ENCODE measurements at regions not wholly inside any gene's neighbourhood (a gene's known extent, or its start where the extent isn't known, plus 50 kb on each side); places are given as distances from the start of the nearest gene placed in this dataset.

DNA sequence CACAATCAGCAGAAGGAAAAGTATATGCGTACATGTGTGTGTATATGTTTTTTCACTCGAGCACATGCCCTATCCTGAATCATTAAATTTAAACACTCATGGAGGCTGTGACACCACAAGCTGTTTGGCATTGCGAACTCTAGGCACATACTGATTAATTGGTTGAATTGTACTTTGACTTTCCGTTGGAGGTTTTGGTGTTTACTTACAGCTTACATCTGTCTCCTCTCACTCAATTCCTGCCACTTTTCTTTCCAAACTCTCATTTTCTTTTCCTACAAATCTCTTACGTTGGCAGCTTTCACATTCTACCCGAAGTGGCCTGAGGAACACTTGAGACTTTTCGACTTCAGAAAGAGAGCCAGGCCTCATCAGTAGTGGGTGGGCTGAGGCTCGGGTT, 434.1 kb upstream of the SEMA6D start:
- Histone ChIP-seq H3K9ac (ENCODE audit: low read length) (no peak overlapping the region), H3K79me2 (ENCODE audit: insufficient read depth, low read length) (no peaks in the 10 kb centered on the region), H3K36me3 (ENCODE audit: control insufficient read depth in 1 of 2, insufficient read depth in 2 of 2, low read length in 2 of 2) (no peaks in the 10 kb centered on the region), H4K20me1 (ENCODE audit: insufficient read depth) (no peaks in the 10 kb centered on the region), H3K9me2 (ENCODE audit: insufficient read depth) (no peaks in the 10 kb centered on the region), H3K27ac (ENCODE audit: low read depth, low read length) (no peak overlapping the region), H3K9me3 (ENCODE audit: control insufficient read depth in 1 of 2, insufficient read depth in 1 of 2, low read depth in 1 of 2, low read length in 2 of 2) (peaks cover 15 to 34% of the 10 kb centered on the region in 2 experiments; a peak in 2 of 4 replicates), H3K4me1 (ENCODE audit: control insufficient read depth in 1 of 2, insufficient read depth in 2 of 2, low read length in 2 of 2) (no peaks in the 10 kb centered on the region), H3K27me3 (ENCODE audit: insufficient read depth, low read length) (no peaks in the 10 kb centered on the region), H2AFZ (ENCODE audit: low read depth, low read length, poor library complexity, severe bottlenecking) (no peak overlapping the region), H3K4me2 (ENCODE audit: low read length) (no peak overlapping the region), H3K4me3 (replicated peaks in 1 of 2; ENCODE audit: low read depth in 1 of 2, low read length in 2 of 2) (no peak overlapping the region)
- ChIA-PET RAD21 (ENCODE audit: low non-redundant PET in 1 of 2, low total read pairs in 2 of 2, uncharacterized antibody in 2 of 2, unreplicated experiment in 2 of 2) (no interaction called here), CTCF (no interaction called here), POLR2A (no interaction called here)
- no peak for ATAC-seq
- TF ChIP-seq EZH2phosphoT487 (IDR thresholded peaks at IDR 0.05; ENCODE audit: borderline replicate concordance) (no peak), POLR2AphosphoS5 (IDR thresholded peaks at IDR 0.05; ENCODE audit: low read depth, low read length) (no peak), JUND (IDR thresholded peaks at IDR 0.05) (no peak), SP1 (IDR thresholded peaks at IDR 0.05; ENCODE audit: low read depth) (no peak), EGR1 (IDR thresholded peaks at IDR 0.05; ENCODE audit: low read depth) (no peak)
- intact Hi-C loops (cut with micrococcal nuclease): no loop called here
- no peak for DNase-seq (ENCODE audit: low read depth, low spot score)
- no TSS peak for BruUV-seq (replicated peaks)

DNA sequence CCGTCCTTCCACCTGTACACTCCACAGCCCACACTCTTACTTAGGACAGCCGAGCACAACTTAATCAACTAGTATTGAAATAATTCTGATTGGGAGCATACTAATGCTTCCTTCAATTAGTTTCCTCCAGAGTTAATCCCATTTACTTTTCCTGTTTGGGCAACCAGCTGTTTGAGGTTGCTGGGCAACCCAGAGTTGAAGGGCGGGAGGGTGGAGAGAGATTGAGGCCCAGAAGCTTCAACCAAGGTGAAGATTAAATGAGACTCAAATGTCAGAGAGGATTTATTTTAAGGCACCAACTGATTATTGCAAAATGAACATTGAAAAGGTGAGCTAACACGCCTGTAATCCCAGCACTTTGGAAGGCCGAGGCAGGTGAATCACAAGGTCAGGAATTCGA, 428.5 kb upstream of the SEMA6D start:
- no peak overlapping the region for H3K4me3 ChIP-seq (replicated peaks in 1 of 2; ENCODE audit: low read depth in 1 of 2, low read length in 2 of 2)
- intact Hi-C loops (cut with micrococcal nuclease): no loop called here
- no peaks in the 10 kb centered on the region for H3K4me1 ChIP-seq (ENCODE audit: control insufficient read depth in 1 of 2, insufficient read depth in 2 of 2, low read length in 2 of 2)
- H3K27ac ChIP-seq (ENCODE audit: low read depth, low read length): no peak overlapping the region
- BruUV-seq (replicated peaks): no TSS peak
- no peak for ATAC-seq
- H3K9me3 ChIP-seq (ENCODE audit: control insufficient read depth in 1 of 2, insufficient read depth in 1 of 2, low read depth in 1 of 2, low read length in 2 of 2): peaks cover 27 to 64% of the 10 kb centered on the region in 2 experiments; a peak in 2 of 4 replicates
- TF ChIP-seq YY1 (IDR thresholded peaks at IDR 0.05; ENCODE audit: extremely low read depth, insufficient replicate concordance, low read depth, low read length) (no peak), FOSL1 (IDR thresholded peaks at IDR 0.05; ENCODE audit: low read depth) (no peak), SIN3A (IDR thresholded peaks at IDR 0.05; ENCODE audit: low read depth) (no peak), ZFX (IDR thresholded peaks at IDR 0.05) (no peak), CBX3 (IDR thresholded peaks at IDR 0.05; ENCODE audit: low read depth) (no peak), JUND (IDR thresholded peaks at IDR 0.05) (no peak), EGR1 (IDR thresholded peaks at IDR 0.05; ENCODE audit: low read depth) (no peak), POLR2A (IDR thresholded peaks at IDR 0.05; ENCODE audit: borderline replicate concordance, extremely low read depth, insufficient read depth, insufficient read length) (no peak), ZNF274 (IDR thresholded peaks at IDR 0.05; ENCODE audit: low read depth, low read length) (no peak), TCF7L2 (IDR thresholded peaks at IDR 0.05; ENCODE audit: borderline replicate concordance, extremely low read depth, insufficient read depth, insufficient read length) (no peak)
- TF ChIP-seq, protein P1, sequence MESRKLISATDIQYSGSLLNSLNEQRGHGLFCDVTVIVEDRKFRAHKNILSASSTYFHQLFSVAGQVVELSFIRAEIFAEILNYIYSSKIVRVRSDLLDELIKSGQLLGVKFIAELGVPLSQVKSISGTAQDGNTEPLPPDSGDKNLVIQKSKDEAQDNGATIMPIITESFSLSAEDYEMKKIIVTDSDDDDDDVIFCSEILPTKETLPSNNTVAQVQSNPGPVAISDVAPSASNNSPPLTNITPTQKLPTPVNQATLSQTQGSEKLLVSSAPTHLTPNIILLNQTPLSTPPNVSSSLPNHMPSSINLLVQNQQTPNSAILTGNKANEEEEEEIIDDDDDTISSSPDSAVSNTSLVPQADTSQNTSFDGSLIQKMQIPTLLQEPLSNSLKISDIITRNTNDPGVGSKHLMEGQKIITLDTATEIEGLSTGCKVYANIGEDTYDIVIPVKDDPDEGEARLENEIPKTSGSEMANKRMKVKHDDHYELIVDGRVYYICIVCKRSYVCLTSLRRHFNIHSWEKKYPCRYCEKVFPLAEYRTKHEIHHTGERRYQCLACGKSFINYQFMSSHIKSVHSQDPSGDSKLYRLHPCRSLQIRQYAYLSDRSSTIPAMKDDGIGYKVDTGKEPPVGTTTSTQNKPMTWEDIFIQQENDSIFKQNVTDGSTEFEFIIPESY (IDR thresholded peaks at IDR 0.05; ENCODE audit: extremely low read depth, insufficient replicate concordance, low read length): no peak
- no peak overlapping the region for H2AFZ ChIP-seq (ENCODE audit: low read depth, low read length, poor library complexity, severe bottlenecking)
- ChIA-PET RAD21 (ENCODE audit: low non-redundant PET in 1 of 2, low total read pairs in 2 of 2, uncharacterized antibody in 2 of 2, unreplicated experiment in 2 of 2) (no interaction called here), CTCF (no interaction called here), POLR2A (no interaction called here)
- H3K79me2 ChIP-seq (ENCODE audit: insufficient read depth, low read length): no peaks in the 10 kb centered on the region
- no peak overlapping the region for H3K4me2 ChIP-seq (ENCODE audit: low read length)
- no peaks in the 10 kb centered on the region for H3K36me3 ChIP-seq (ENCODE audit: control insufficient read depth in 1 of 2, insufficient read depth in 2 of 2, low read length in 2 of 2)
- no peak overlapping the region for H3K9ac ChIP-seq (ENCODE audit: low read length)
- DNase-seq (ENCODE audit: low read depth, low spot score): no peak
- no peaks in the 10 kb centered on the region for H3K27me3 ChIP-seq (ENCODE audit: insufficient read depth, low read length)
- no peaks in the 10 kb centered on the region for H3K9me2 ChIP-seq (ENCODE audit: insufficient read depth)
- no peaks in the 10 kb centered on the region for H4K20me1 ChIP-seq (ENCODE audit: insufficient read depth)

Measured in HCT116 (cell line).